K562 (cell line): ENCODE measurements at regions not wholly inside any gene's neighbourhood (a gene's known extent, or its start where the extent isn't known, plus 50 kb on each side); places are given as distances from the start of the nearest gene placed in this dataset.

Experiments
- ATAC-seq: fragments of 200-7000 bp; cut with Tn5 transposase; 3 replicates; pipeline ENCODE4 v1.9.1; 2020; ENCODE audit warnings: moderate library complexity
- BruUV-seq: library from RNA; stranded (reverse); fragments of 400-500 nt; replicated peaks from 2 replicates; lab custom pipeline; 2021; lab: Mats Ljungman, UMichigan
- CTCF ChIA-PET: fragments of 300-600 bp; formaldehyde crosslinking; extraction: SDS; loops from one replicate; lab custom pipeline; 2021; ENCODE audit warnings: low intra/inter-chr PET ratio; lab: Yijun Ruan, JAX
- POLR2A ChIA-PET: fragments of 300-600, 350-650 bp; sonication (Branson Sonifier 250); formaldehyde crosslinking; extraction: SDS; loops from one replicate; lab custom pipeline; 2021; ENCODE audit warnings: antibody characterized with exemption, inconsistent platforms; lab: Yijun Ruan, JAX
- DNase-seq, 4 experiments: peaks; one replicate each; pipeline versions ENCODE4 v3.0.0 to v3.0.0-alpha.2; 2011 to 2018; ENCODE audit warnings: low spot score in 3 of 4, mixed read lengths in 3 of 4; ENCODE audit errors: extremely low read depth in 1 of 4
- FAIRE-seq: peaks from 2 replicates; lab custom pipeline; 2011; peaks lifted over from hg19 to GRCh38; lab: Jason Lieb, UNC
- H2AFZ ChIP-seq: 2 replicates; pipeline ENCODE4 v1.6.0; 2011; ENCODE audit warnings: low read depth, low read length, control low read depth, inconsistent platforms
- H3K27ac ChIP-seq: fragments of 200-600 bp; 3 replicates; pipeline ENCODE4 v1.8.0; 2011; ENCODE audit warnings: low read depth, mild to moderate bottlenecking, control low read depth, inconsistent platforms, low read length, moderate library complexity, mixed read lengths; ENCODE audit errors: extremely low read depth
- H3K27me3 ChIP-seq, 2 experiments: fragments of 300-600 bp in 1 of 2; 2 replicates in 1 of 2; 3 replicates in 1 of 2; pipeline versions ENCODE4 v1.6.0 to v1.8.0; 2011; ENCODE audit warnings: inconsistent platforms in 2 of 2, low read length in 2 of 2, mild to moderate bottlenecking in 1 of 2, mixed read lengths in 1 of 2, moderate library complexity in 1 of 2; ENCODE audit not compliant: control insufficient read depth in 2 of 2, insufficient read depth in 2 of 2
- H3K36me3 ChIP-seq: fragments of 300-600 bp; 3 replicates; pipeline ENCODE4 v1.8.0; 2011; ENCODE audit warnings: mild to moderate bottlenecking, low read length, inconsistent platforms; ENCODE audit not compliant: control insufficient read depth, insufficient read depth
- H3K4me1 ChIP-seq, 2 experiments: fragments of 200-600 bp in 1 of 2; replicated peaks in 1 of 2; 2 replicates in 1 of 2; 3 replicates in 1 of 2; pipeline versions ENCODE4 v1.5.1 to v1.8.0; 2011; ENCODE audit warnings: inconsistent platforms in 2 of 2, low read length in 2 of 2, mild to moderate bottlenecking in 1 of 2, mixed read lengths in 1 of 2, moderate library complexity in 1 of 2; ENCODE audit not compliant: control insufficient read depth in 2 of 2, insufficient read depth in 2 of 2
- H3K4me2 ChIP-seq: 2 replicates; pipeline ENCODE4 v1.6.1; 2011; ENCODE audit warnings: low read length, control low read depth, inconsistent platforms, mixed read lengths; ENCODE audit not compliant: insufficient read depth
- H3K4me3 ChIP-seq: fragments of 200-600 bp; sonication (generic), shearing (Covaris generic); 2 replicates; pipeline ENCODE4 v1.5.1; 2016; ENCODE audit warnings: control low read depth, inconsistent platforms
- H3K79me2 ChIP-seq: fragments of 200-600 bp; 3 replicates; pipeline ENCODE4 v1.8.0; 2011; ENCODE audit warnings: low read length, inconsistent platforms; ENCODE audit not compliant: control insufficient read depth, insufficient read depth
- H3K9ac ChIP-seq, 2 experiments: 2 replicates each; pipeline versions ENCODE4 v1.6.0 to v1.6.1; 2011; ENCODE audit warnings: low read depth in 2 of 2, low read length in 2 of 2, control low read depth in 1 of 2, inconsistent platforms in 1 of 2, mild to moderate bottlenecking in 1 of 2, mixed read lengths in 1 of 2; ENCODE audit not compliant: insufficient read depth in 1 of 2
- H3K9me1 ChIP-seq: one replicate; pipeline ENCODE4 v1.6.0; 2011; ENCODE audit warnings: inconsistent platforms, mild to moderate bottlenecking, low read length, moderate library complexity; ENCODE audit not compliant: control insufficient read depth, insufficient read depth
- H3K9me3 ChIP-seq: replicated peaks from 2 replicates; pipeline ENCODE4 v1.5.1; 2011; ENCODE audit warnings: low read depth, low read length, inconsistent platforms; ENCODE audit not compliant: control insufficient read depth, insufficient read depth
- H4K20me1 ChIP-seq: replicated peaks from 2 replicates; pipeline ENCODE4 v1.6.1; 2011; ENCODE audit warnings: low read length, inconsistent platforms, mixed read lengths; ENCODE audit not compliant: control insufficient read depth, insufficient read depth
- BHLHE40 ChIP-seq: IDR thresholded peaks from 2 replicates; pipeline ENCODE4 v1.6.1; 2011; ENCODE audit warnings: low read length, improper control_type of control experiment
- CREB5 ChIP-seq: fragments of 250-450 bp; sonication (Bioruptor Pico); IDR thresholded peaks from 2 replicates; pipeline ENCODE4 v1.5.0; 2020; ENCODE audit warnings: mild to moderate bottlenecking
- FOXJ3 ChIP-seq: sonication (generic); formaldehyde crosslinking; IDR thresholded peaks from 2 replicates; pipeline ENCODE4 v1.4.0; 2020; ENCODE audit warnings: mild to moderate bottlenecking, missing genetic modification reagents
- KHSRP ChIP-seq: fragments of 450-650 bp; IDR thresholded peaks from 2 replicates; pipeline ENCODE4 v1.6.1; 2017
- PTTG1 ChIP-seq: fragments of 450-650 bp; IDR thresholded peaks from 2 replicates; pipeline ENCODE4 v1.6.1; 2016; ENCODE audit warnings: low read depth, mild to moderate bottlenecking, missing genetic modification characterization, missing compliant biosample characterization
- RBBP5 ChIP-seq: fragments of 200-600 bp; sonication (generic); IDR thresholded peaks from 2 replicates; pipeline ENCODE4 v1.6.1; 2012; ENCODE audit warnings: borderline replicate concordance, mild to moderate bottlenecking, low read length, control low read depth, inconsistent platforms; ENCODE audit not compliant: insufficient read depth, poor library complexity, severe bottlenecking
- RBM15 ChIP-seq: fragments of 200-400 bp; formaldehyde crosslinking; IDR thresholded peaks from 2 replicates; pipeline ENCODE4 v1.6.1; 2018; ENCODE audit warnings: mild to moderate bottlenecking, low read length, moderate library complexity; ENCODE audit not compliant: insufficient read depth
- ZNF143 ChIP-seq: sonication (generic); formaldehyde crosslinking; IDR thresholded peaks from 2 replicates; pipeline ENCODE4 v1.9.0; 2022; ENCODE audit warnings: mild to moderate bottlenecking, missing genetic modification reagents
- ZNF239 ChIP-seq: fragments of 250-450 bp; sonication (Bioruptor Pico); IDR thresholded peaks from 2 replicates; pipeline ENCODE4 v1.4.0; 2020; ENCODE audit warnings: mild to moderate bottlenecking
- WGBS: fragments of 100-300 bp; shearing (Covaris generic); methylation state at CpG from one replicate; pipeline ENCODE4 v1.1.6; 2016; ENCODE audit warnings: low coverage, mixed read lengths; ENCODE audit not compliant: insufficient coverage; ENCODE audit errors: missing lambda C conversion rate; 5-methylcytosine and 5-hydroxymethylcytosine counted together
- in situ Hi-C: fragments of 300-500 bp; cut with MboI; formaldehyde crosslinking; loops from 4 replicates; pipeline ENCODE4 v1.15.0; 2018; ENCODE audit warnings: inconsistent platforms, mixed read lengths
- intact Hi-C: fragments of 100-400 bp; cut with micrococcal nuclease; formaldehyde crosslinking; loops from 2 replicates; pipeline ENCODE4 v1.14.2; 2022

- peaks cover 29 to 54% of the 10 kb centered on the region in 2 experiments for H3K27me3 ChIP-seq
- ChIA-PET POLR2A (no interaction called here), CTCF (no interaction called here)
- H3K79me2 ChIP-seq = no peaks in the 10 kb centered on the region
- no peak overlapping the region for H3K4me3 ChIP-seq
- in situ Hi-C loops (loop anchor here (10.0 kb wide), 1 partner anchor 167 kb away; no protein-coding TSS in a partner anchor), intact Hi-C loops (no loop called here)
- no peaks in the 10 kb centered on the region for H3K36me3 ChIP-seq
- no peak overlapping the region for H2AFZ ChIP-seq
- H3K4me1 ChIP-seq = no peaks in the 10 kb centered on the region
- no peak for TF ChIP-seq RBBP5
- peak; percentile 10; the same call in 1 of the 2 replicates for TF ChIP-seq BHLHE40
- no peak for TF ChIP-seq FOXJ3 (CRISPR knock-in tag)
- no peak for TF ChIP-seq PTTG1
- TF ChIP-seq KHSRP = no peak
- no peak for TF ChIP-seq CREB5 (CRISPR knock-in tag)
- TF ChIP-seq ZNF143 (CRISPR knock-in tag) = no peak
- TF ChIP-seq RBM15 = no peak
- TF ChIP-seq ZNF239 (CRISPR knock-in tag) = no peak
- no peak overlapping the region for H3K27ac ChIP-seq
- no peak for ATAC-seq
- BruUV-seq = no TSS peak
- no peak overlapping the region for H3K4me2 ChIP-seq
- H4K20me1 ChIP-seq = no peaks in the 10 kb centered on the region
- no peak overlapping the region for H3K9ac ChIP-seq
- no peak for FAIRE-seq
- WGBS = 0% methylated on average over 10 of the region's 10 CpGs
- H3K9me3 ChIP-seq = no peaks in the 10 kb centered on the region
- DNase-seq = no peak
- H3K9me1 ChIP-seq = no peaks in the 10 kb centered on the region
Observed at GRCh38 chr6:44641344-44642031, 254.0 kb downstream of the CDC5L start.
